ENCODE measurements at regions not wholly inside any gene's neighbourhood (a gene's known extent, or its start where the extent isn't known, plus 50 kb on each side); places are given as distances from the start of the nearest gene placed in this dataset.

DNA sequence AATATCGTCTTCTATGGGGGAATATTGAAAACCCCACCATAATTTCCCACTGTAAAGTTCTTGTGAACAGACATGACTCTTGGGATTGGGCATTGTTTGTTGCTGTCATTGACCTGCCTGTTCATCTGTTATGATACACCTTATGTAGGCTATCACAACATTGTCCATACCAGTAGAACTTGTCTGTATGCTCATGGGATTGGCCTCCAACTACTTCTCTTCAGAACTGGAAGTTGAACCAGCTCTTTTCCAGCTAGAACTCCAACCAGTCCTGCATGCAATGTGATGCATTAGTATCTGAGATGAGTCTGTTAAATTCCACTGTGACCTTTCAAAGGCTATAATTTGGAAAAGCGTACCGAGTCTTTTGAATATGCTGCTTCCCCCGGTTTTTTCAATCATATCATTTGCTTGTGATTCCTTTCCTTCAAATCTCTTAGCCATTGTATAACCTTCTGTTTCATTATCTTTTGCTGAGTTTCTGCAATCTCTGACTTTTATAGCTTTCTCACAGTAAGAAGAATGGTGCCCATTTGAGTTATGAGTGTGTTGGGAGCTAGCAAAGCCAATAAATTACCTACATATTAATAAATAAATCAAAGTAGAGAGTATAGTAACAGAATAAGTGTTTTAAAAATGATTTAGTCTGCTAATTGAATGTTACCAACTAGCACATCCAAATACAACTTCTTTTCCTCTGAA lies 101.9 kb downstream of the PLK2 start:
- DNase-seq (ENCODE audit: extremely low read depth, low read depth), result no peak
- TF ChIP-seq, protein P1, sequence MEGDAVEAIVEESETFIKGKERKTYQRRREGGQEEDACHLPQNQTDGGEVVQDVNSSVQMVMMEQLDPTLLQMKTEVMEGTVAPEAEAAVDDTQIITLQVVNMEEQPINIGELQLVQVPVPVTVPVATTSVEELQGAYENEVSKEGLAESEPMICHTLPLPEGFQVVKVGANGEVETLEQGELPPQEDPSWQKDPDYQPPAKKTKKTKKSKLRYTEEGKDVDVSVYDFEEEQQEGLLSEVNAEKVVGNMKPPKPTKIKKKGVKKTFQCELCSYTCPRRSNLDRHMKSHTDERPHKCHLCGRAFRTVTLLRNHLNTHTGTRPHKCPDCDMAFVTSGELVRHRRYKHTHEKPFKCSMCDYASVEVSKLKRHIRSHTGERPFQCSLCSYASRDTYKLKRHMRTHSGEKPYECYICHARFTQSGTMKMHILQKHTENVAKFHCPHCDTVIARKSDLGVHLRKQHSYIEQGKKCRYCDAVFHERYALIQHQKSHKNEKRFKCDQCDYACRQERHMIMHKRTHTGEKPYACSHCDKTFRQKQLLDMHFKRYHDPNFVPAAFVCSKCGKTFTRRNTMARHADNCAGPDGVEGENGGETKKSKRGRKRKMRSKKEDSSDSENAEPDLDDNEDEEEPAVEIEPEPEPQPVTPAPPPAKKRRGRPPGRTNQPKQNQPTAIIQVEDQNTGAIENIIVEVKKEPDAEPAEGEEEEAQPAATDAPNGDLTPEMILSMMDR (IDR thresholded peaks at IDR 0.05; ENCODE audit: low read depth, low read length), result no peak

DNA sequence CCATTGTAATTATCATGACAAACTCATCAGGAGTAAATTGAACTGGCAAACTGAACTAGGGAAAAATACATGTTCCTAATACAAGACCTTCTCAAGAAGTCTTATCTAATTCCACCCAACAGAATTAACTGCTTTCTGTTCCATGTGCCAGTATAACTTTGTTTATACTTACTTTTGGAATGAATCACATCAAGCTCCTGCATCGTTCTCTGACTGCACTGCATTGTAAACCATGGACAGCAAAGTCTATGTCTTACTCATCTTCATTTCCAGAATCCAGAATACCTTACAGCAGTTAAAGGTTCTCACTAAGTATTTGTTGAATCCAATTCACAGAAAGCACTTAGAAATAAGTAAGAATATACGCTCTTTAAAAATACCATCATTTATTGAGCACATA lies 102.8 kb downstream of the PLK2 start:
- TF ChIP-seq, protein P1 (IDR thresholded peaks at IDR 0.05; ENCODE audit: low read depth, low read length), result no peak
- no peak for DNase-seq (ENCODE audit: extremely low read depth, low read depth)

DNA sequence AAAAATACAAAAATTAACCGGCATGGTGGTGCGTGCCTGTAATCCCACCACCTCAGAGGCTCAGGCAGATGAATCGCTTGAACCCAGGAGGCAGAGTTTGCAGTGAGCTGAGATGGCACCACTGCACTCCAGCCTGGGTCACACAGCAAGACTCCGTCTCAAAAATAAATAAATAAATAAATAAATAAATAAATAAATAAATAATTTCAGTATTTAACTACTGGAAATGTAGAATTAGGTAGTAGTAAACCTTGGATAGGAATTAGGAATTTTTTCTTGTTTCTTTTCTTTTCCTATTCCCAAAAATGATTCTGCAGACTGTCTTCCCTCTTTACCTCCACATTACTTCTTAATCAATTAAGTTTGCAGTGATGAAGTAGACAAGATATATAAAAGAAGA lies 103.2 kb downstream of the PLK2 start:
- no peak for DNase-seq (ENCODE audit: extremely low read depth, low read depth)
- TF ChIP-seq, protein P1 (IDR thresholded peaks at IDR 0.05; ENCODE audit: low read depth, low read length), result no peak

DNA sequence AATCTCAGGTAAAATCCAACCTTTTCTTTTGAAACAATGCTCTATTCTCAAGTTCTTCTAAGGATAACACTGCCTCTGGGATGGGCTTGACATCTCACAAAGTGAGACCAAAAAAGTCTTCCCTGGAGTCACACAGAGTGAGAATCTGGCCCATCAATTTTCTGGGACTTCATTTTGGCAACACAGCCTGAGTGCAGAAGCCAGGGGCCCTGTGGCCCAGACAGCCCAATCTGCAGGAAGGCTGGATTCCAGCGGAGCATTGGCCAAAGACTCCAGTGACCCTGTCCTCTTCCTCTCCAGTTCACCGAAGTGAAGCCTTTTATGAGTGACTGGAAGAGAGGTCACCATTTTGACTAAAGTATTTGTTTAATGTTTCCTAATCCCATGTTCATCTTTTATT lies 105.1 kb downstream of the PLK2 start:
- TF ChIP-seq, protein P1 (IDR thresholded peaks at IDR 0.05; ENCODE audit: low read depth, low read length), result no peak
- no peak for DNase-seq (ENCODE audit: extremely low read depth, low read depth)

DNA sequence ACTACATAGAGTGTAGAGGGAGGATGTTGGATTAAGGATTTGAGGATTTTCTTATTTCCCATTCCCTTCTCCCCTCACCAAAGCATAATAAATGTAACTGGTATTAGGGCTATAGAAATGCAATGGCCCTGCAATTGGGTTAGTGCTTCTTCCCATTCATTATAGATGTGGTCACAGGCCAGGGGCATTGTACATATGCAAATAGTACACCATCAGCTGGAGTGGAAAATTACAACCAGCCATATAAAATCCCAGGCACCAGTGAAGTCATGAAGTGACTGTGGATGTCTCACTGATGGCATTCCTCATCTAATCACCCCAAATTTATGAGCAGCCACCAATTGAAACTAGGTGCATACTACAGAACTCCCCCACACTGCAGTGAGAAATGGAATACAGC lies 105.9 kb downstream of the PLK2 start:
- no peak for DNase-seq (ENCODE audit: extremely low read depth, low read depth)
- TF ChIP-seq, protein P1 (IDR thresholded peaks at IDR 0.05; ENCODE audit: low read depth, low read length), result no peak

DNA sequence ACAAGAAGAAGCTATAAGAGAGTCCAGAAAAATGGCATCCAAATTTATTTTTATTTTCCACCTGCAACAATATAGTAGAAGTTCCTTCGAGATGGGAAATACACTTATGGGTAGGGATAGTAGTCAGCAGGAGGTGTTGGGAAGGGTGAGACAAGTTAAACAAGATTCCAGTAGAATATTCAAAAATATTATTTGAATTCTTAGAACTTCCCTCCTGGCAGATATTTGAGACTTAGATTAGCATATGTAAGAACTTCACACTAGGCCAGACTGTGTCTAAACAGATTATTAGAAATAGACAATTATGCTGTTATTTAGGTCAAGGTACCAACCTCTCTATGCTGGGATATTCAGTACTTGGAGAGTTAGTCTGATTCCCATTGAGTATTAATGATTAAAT lies 108.7 kb downstream of the PLK2 start:
- DNase-seq (ENCODE audit: extremely low read depth, low read depth), result no peak
- TF ChIP-seq, protein P1 (IDR thresholded peaks at IDR 0.05; ENCODE audit: low read depth, low read length), result no peak

DNA sequence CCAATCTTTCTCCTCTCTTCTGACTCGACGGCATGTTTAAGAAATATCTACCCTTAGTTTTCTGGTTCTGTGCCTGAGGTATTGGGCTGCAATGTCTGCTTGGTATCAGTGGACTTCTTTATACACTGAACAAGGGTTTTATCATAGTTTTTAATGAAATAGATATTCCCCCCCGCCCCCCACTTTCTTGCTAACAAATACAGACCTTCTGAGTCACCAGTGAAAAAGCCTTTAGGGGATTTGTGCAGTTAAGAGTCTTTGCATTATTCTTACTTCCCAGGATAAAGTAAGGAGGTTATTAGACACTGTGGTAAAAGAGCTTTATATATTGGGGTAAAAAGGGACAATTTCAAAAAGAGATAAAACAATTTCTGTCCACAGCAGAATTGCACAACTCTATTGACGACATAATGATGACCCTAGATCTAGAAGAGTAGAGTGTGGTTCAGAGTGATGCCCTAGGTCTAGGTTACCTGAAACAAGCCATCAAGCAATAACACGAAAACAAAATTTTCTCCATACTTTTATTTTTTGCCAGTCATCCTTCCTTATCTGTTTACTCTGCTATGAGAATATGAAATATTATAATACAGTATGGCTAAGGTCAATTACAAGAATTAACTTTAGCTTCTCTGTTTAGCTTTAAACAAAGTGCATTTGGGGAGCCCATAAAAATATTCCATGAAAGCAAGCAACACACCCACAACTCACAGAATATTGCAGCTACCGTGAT lies 110.7 kb downstream of the PLK2 start:
- TF ChIP-seq, protein P1 (IDR thresholded peaks at IDR 0.05; ENCODE audit: low read depth, low read length), result no peak
- no peak for DNase-seq (ENCODE audit: extremely low read depth, low read depth)

Measured in AG09319 (cell line).